SK-N-SH treated with all-trans-retinoic acid at 6 μM for 48 hours (cell line): ENCODE measurements at regions not wholly inside any gene's neighbourhood (a gene's known extent, or its start where the extent isn't known, plus 50 kb on each side); places are given as distances from the start of the nearest gene placed in this dataset.

Source experiments
- CREB5 ChIP-seq: fragments of 250-450 bp; sonication (Bioruptor Pico); IDR thresholded peaks from 2 replicates; pipeline ENCODE4 v1.5.1; 2020; ENCODE audit warnings: low read depth, mild to moderate bottlenecking, moderate library complexity
- CSRNP3 ChIP-seq: fragments of 250-450 bp; sonication (Bioruptor Pico); IDR thresholded peaks from 2 replicates; pipeline ENCODE4 v1.5.1; 2021; ENCODE audit warnings: mild to moderate bottlenecking, moderate library complexity
- TCF4 ChIP-seq: fragments of 250-450 bp; sonication (Bioruptor Pico); IDR thresholded peaks from 2 replicates; pipeline ENCODE4 v1.8.0; 2021; ENCODE audit warnings: mild to moderate bottlenecking, moderate library complexity, borderline replicate concordance

- TF ChIP-seq CREB5, result no peak
- TF ChIP-seq CSRNP3 (CRISPR knock-in tag), result no peak
- TF ChIP-seq TCF4 (CRISPR knock-in tag), result no peak
These were observed 440.7 kb upstream of the ARHGEF26 start for GRCh38 chr3:153680526-153680925.
